ENCODE measurements at regions not wholly inside any gene's neighbourhood (a gene's known extent, or its start where the extent isn't known, plus 50 kb on each side); places are given as distances from the start of the nearest gene placed in this dataset.

GRCh38 chr18:46412916-46413315, 244.1 kb downstream of the LOXHD1 start:
- ChIA-PET CTCF (ENCODE audit: low intra/inter-chr PET ratio) (no interaction called here), POLR2A (interaction anchor here (0.5 to 0.6 kb wide), 2 partner anchors 64 to 261 kb away, joined by 3 read pairs; no protein-coding TSS in a partner anchor)
- in situ Hi-C loops (cut with MboI) = no loop called here
- no TSS peak for BruUV-seq (replicated peaks)
- Histone ChIP-seq H2AFZ (ENCODE audit: low read depth, low read length) (no peak overlapping the region), H3K9me1 (ENCODE audit: control insufficient read depth, insufficient read depth, low read length) (no peaks in the 10 kb centered on the region), H3K36me3 (ENCODE audit: control insufficient read depth, insufficient read depth, low read length) (no peaks in the 10 kb centered on the region), H3K4me1 (replicated peaks in 1 of 2; ENCODE audit: control insufficient read depth in 2 of 2, insufficient read depth in 2 of 2, low read length in 2 of 2) (peaks cover 0 to 20% of the 10 kb centered on the region in 2 experiments; a peak in 3 of 5 replicates), H3K9ac (ENCODE audit: insufficient read depth in 1 of 2, low read depth in 2 of 2, low read length in 2 of 2) (no peak overlapping the region), H3K4me2 (ENCODE audit: insufficient read depth, low read length) (no peak overlapping the region), H3K27me3 (ENCODE audit: control insufficient read depth in 2 of 2, insufficient read depth in 2 of 2, low read length in 2 of 2) (peaks cover 0 to 16% of the 10 kb centered on the region in 2 experiments; a peak in 2 of 5 replicates), H3K27ac (ENCODE audit: extremely low read depth, low read depth, low read length) (no peak overlapping the region), H4K20me1 (replicated peaks; ENCODE audit: control insufficient read depth, insufficient read depth, low read length) (no peaks in the 10 kb centered on the region), H3K9me3 (replicated peaks; ENCODE audit: control insufficient read depth, insufficient read depth, low read depth, low read length) (no peaks in the 10 kb centered on the region), H3K4me3 (no peak overlapping the region), H3K79me2 (ENCODE audit: control insufficient read depth, insufficient read depth, low read length) (no peaks in the 10 kb centered on the region)
- ATAC-seq (no peak), DNase-seq (ENCODE audit: extremely low read depth in 1 of 4, low spot score in 3 of 4) (no peak), FAIRE-seq (no peak)
- TF ChIP-seq NCOA2 (IDR thresholded peaks at IDR 0.05; ENCODE audit: partially characterized antibody in 2 of 2) (no peak), ZBED1 (IDR thresholded peaks at IDR 0.05) (no peak), XRCC5 (IDR thresholded peaks at IDR 0.05; ENCODE audit: low read depth, low read length) (no peak), ZNF384 (IDR thresholded peaks at IDR 0.05; ENCODE audit: low read depth, low read length) (no peak), ZNF12 (CRISPR knock-in tag; IDR thresholded peaks at IDR 0.05) (no peak), SNRNP70 (optimal IDR thresholded peaks at IDR 0.05; ENCODE audit: low read depth, low read length) (no peak), MLX (CRISPR knock-in tag; conservative IDR thresholded peaks at IDR 0.05) (no peak), ASH1L (IDR thresholded peaks at IDR 0.05; ENCODE audit: borderline replicate concordance, low read depth, partially characterized antibody) (no peak), FOXP4 (CRISPR knock-in tag; IDR thresholded peaks at IDR 0.05; ENCODE audit: borderline replicate concordance) (no peak)
- intact Hi-C loops (cut with micrococcal nuclease) = no loop called here
- 8% methylated on average over 8 of the region's 11 CpGs for WGBS (ENCODE audit: insufficient coverage, low coverage, missing lambda C conversion rate)
